CD4-positive, alpha-beta T cell treated with Interleukin-1 beta for 1 hour (primary cell): ENCODE measurements at regions not wholly inside any gene's neighbourhood (a gene's known extent, or its start where the extent isn't known, plus 50 kb on each side); places are given as distances from the start of the nearest gene placed in this dataset.
A peak's percentile ranks its signal among the peaks of the same experiment; 100 is the strongest.

Source experiments
- DNase-seq, 2 donors: peaks; one replicate each; pipeline ENCODE4 v3.0.0-alpha.2; 2020 to 2022

GRCh38 chr2:19711470-19712372 is 190.1 kb downstream of the TTC32 start:
- DNase-seq, result peak in 1 of 2 donors; percentile 1

- no peak for DNase-seq
These were observed 191.6 kb downstream of the TTC32 start for GRCh38 chr2:19710230-19710629.

GRCh38 chr2:19709553-19709952 is 192.2 kb downstream of the TTC32 start:
- no peak for DNase-seq

GRCh38 chr2:19708776-19709175 is 193.0 kb downstream of the TTC32 start:
- DNase-seq, result no peak

- DNase-seq, result no peak
These were observed 195.5 kb downstream of the TTC32 start for GRCh38 chr2:19706332-19706731.

- DNase-seq, result no peak
These were observed 199.5 kb downstream of the TTC32 start for GRCh38 chr2:19702267-19702666.

- no peak for DNase-seq
These were observed 200.8 kb downstream of the TTC32 start for GRCh38 chr2:19700861-19701585.

GRCh38 chr2:19697131-19697530 is 204.7 kb downstream of the TTC32 start:
- DNase-seq, result no peak

GRCh38 chr2:19695706-19696105 is 206.1 kb downstream of the TTC32 start:
- DNase-seq, result no peak

- DNase-seq, result no peak
These were observed 209.9 kb downstream of the TTC32 start for GRCh38 chr2:19691892-19692291.

- no peak for DNase-seq
These were observed 211.4 kb downstream of the TTC32 start for GRCh38 chr2:19690429-19690828.

- no peak for DNase-seq
These were observed 212.1 kb downstream of the TTC32 start for GRCh38 chr2:19689646-19690168.

- DNase-seq, result no peak
These were observed 213.7 kb downstream of the TTC32 start for GRCh38 chr2:19688059-19688458.

- no peak for DNase-seq
These were observed 214.6 kb downstream of the TTC32 start for GRCh38 chr2:19687017-19687659.

- DNase-seq, result no peak
These were observed 215.3 kb downstream of the TTC32 start for GRCh38 chr2:19686439-19686838.

GRCh38 chr2:19685731-19686130 is 216.1 kb downstream of the TTC32 start:
- DNase-seq, result no peak

- no peak for DNase-seq
These were observed 217.3 kb downstream of the TTC32 start for GRCh38 chr2:19684516-19684915.

GRCh38 chr2:19683556-19683955 is 218.2 kb downstream of the TTC32 start:
- DNase-seq, result no peak

- no peak for DNase-seq
These were observed 219.3 kb downstream of the TTC32 start for GRCh38 chr2:19682493-19682892.

GRCh38 chr2:19677825-19678518 is 223.8 kb downstream of the TTC32 start:
- DNase-seq, result no peak

GRCh38 chr2:19677215-19677777 is 224.5 kb downstream of the TTC32 start:
- DNase-seq, result no peak

- DNase-seq, result no peak
These were observed 225.0 kb downstream of the TTC32 start for GRCh38 chr2:19676770-19677169.
